GM12891 (cell line): ENCODE measurements at regions not wholly inside any gene's neighbourhood (a gene's known extent, or its start where the extent isn't known, plus 50 kb on each side); places are given as distances from the start of the nearest gene placed in this dataset.

Experiments
- POLR2A ChIP-seq: IDR thresholded peaks from 2 replicates; pipeline ENCODE4 v1.6.1; 2011; ENCODE audit warnings: low read depth, low read length, control low read depth
- POLR2AphosphoS5 ChIP-seq: IDR thresholded peaks from 2 replicates; pipeline ENCODE4 v1.6.1; 2011; ENCODE audit warnings: low read depth, low read length, control low read depth

GRCh38 chr15:97146929-97147870 lies 813.3 kb upstream of the ARRDC4 start:
- no peak for TF ChIP-seq POLR2AphosphoS5
- no peak for TF ChIP-seq POLR2A
